Neural progenitor cell (in vitro differentiated cells): ENCODE measurements at regions not wholly inside any gene's neighbourhood (a gene's known extent, or its start where the extent isn't known, plus 50 kb on each side); places are given as distances from the start of the nearest gene placed in this dataset.

Experiments used
- DNase-seq: peaks from one replicate; pipeline ENCODE4 v3.0.0-alpha.2; 2016; ENCODE audit warnings: low spot score
- H2AFZ ChIP-seq: fragments of 200-600 bp; sonication (generic); replicated peaks from 2 replicates; pipeline ENCODE4 v1.6.1; 2016; ENCODE audit warnings: antibody characterized with exemption
- H3F3A ChIP-seq: fragments of 200-600 bp; sonication (generic); 2 replicates; pipeline ENCODE4 v1.6.1; 2016; ENCODE audit warnings: antibody characterized with exemption, low read depth
- H3K27ac ChIP-seq: fragments of 200-600 bp; sonication (generic); 2 replicates; pipeline ENCODE4 v1.5.1; 2016; ENCODE audit warnings: mild to moderate bottlenecking
- H3K27me3 ChIP-seq: fragments of 200-600 bp; sonication (generic); 2 replicates; pipeline ENCODE4 v1.6.1; 2016; ENCODE audit warnings: mild to moderate bottlenecking, moderate library complexity
- H3K36me3 ChIP-seq: fragments of 200-600 bp; sonication (generic); 2 replicates; pipeline ENCODE4 v1.5.1; 2016
- H3K4me1 ChIP-seq: fragments of 200-600 bp; sonication (generic); 2 replicates; pipeline ENCODE4 v1.6.1; 2016; ENCODE audit warnings: mixed run types
- H3K4me2 ChIP-seq: fragments of 200-600 bp; sonication (generic); 2 replicates; pipeline ENCODE4 v1.6.1; 2016
- H3K4me3 ChIP-seq: fragments of 200-600 bp; sonication (generic); 2 replicates; pipeline ENCODE4 v1.5.1; 2016
- H3K79me2 ChIP-seq: fragments of 200-600 bp; sonication (generic); 2 replicates; pipeline ENCODE4 v1.6.1; 2016; ENCODE audit warnings: low read depth
- H3K9ac ChIP-seq: fragments of 200-600 bp; sonication (generic); 2 replicates; pipeline ENCODE4 v1.6.1; 2016
- H3K9me3 ChIP-seq: fragments of 200-600 bp; sonication (generic); 2 replicates; pipeline ENCODE4 v1.5.1; 2016; ENCODE audit warnings: low read depth
- H4K20me1 ChIP-seq: fragments of 200-600 bp; sonication (generic); 2 replicates; pipeline ENCODE4 v1.6.1; 2016; ENCODE audit warnings: low read depth
- H3K27ac Mint-ChIP-seq: 3 replicates; pipeline ENCODE4 v1.8.0; 2021; ENCODE audit warnings: mixed read lengths
- H3K27me3 Mint-ChIP-seq: 2 replicates; pipeline ENCODE4 v1.8.0; 2022; ENCODE audit warnings: low read depth, mild to moderate bottlenecking, inconsistent platforms, moderate library complexity, mixed read lengths; ENCODE audit not compliant: insufficient read depth
- H3K36me3 Mint-ChIP-seq: 3 replicates; pipeline ENCODE4 v1.8.0; 2021; ENCODE audit warnings: mixed read lengths
- H3K4me1 Mint-ChIP-seq: 3 replicates; pipeline ENCODE4 v1.8.0; 2021; ENCODE audit warnings: mixed read lengths
- H3K4me3 Mint-ChIP-seq: 3 replicates; pipeline ENCODE4 v1.8.0; 2021; ENCODE audit warnings: mild to moderate bottlenecking, moderate library complexity, mixed read lengths
- H3K9me3 Mint-ChIP-seq: 3 replicates; pipeline ENCODE4 v1.8.0; 2020; ENCODE audit warnings: mixed read lengths
- EZH2 ChIP-seq: fragments of 200-600 bp; sonication (generic); IDR thresholded peaks from 2 replicates; pipeline ENCODE4 v1.6.1; 2017; ENCODE audit warnings: antibody characterized with exemption, mild to moderate bottlenecking, moderate library complexity
- EZH2phosphoT487 ChIP-seq: fragments of 200-600 bp; sonication (generic); IDR thresholded peaks from 2 replicates; pipeline ENCODE4 v1.6.1; 2017; ENCODE audit warnings: antibody characterized with exemption
- TF ChIP-seq, protein P1 (sequence below): fragments of 200-600 bp; sonication (generic); IDR thresholded peaks from 2 replicates; pipeline ENCODE4 v1.5.1; 2017; ENCODE audit warnings: antibody characterized with exemption, mild to moderate bottlenecking

DNA sequence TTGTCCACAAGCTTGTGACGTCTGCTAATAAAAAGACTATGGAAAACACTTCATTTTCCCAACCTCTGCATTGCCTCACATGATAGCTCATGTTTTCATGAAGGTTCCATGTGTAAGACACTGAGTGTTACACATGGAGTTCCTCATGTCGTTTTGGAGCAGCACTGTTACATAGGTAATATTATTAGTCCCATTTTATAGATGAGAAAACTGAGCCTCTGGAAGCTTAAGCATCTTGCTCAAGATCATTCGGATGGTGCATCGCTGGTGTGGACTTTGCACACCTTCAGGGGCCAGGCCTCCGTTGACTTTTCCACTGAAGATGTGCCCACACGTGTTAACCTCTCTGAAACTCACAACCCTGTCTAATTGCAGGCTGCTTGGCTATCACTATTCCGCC lies 743.4 kb downstream of the UQCRFS1 start:
- no peaks in the 10 kb centered on the region for H3K9me3 Mint-ChIP-seq
- Histone ChIP-seq H3K4me3 (no peak overlapping the region), H3K36me3 (no peaks in the 10 kb centered on the region), H3K27ac (no peak overlapping the region), H2AFZ (no peak overlapping the region), H3K79me2 (no peaks in the 10 kb centered on the region), H4K20me1 (no peaks in the 10 kb centered on the region), H3F3A (no peaks in the 10 kb centered on the region), H3K9ac (no peak overlapping the region), H3K27me3 (no peaks in the 10 kb centered on the region), H3K9me3 (no peaks in the 10 kb centered on the region), H3K4me2 (no peak overlapping the region), H3K4me1 (peaks cover 23% of the 10 kb centered on the region)
- peaks cover 27% of the 10 kb centered on the region for H3K4me1 Mint-ChIP-seq
- H3K27me3 Mint-ChIP-seq = peaks cover 2% of the 10 kb centered on the region
- DNase-seq = no peak
- no peak overlapping the region for H3K4me3 Mint-ChIP-seq
- no peak overlapping the region for H3K27ac Mint-ChIP-seq
- no peak for TF ChIP-seq EZH2phosphoT487
- H3K36me3 Mint-ChIP-seq = no peaks in the 10 kb centered on the region

DNA sequence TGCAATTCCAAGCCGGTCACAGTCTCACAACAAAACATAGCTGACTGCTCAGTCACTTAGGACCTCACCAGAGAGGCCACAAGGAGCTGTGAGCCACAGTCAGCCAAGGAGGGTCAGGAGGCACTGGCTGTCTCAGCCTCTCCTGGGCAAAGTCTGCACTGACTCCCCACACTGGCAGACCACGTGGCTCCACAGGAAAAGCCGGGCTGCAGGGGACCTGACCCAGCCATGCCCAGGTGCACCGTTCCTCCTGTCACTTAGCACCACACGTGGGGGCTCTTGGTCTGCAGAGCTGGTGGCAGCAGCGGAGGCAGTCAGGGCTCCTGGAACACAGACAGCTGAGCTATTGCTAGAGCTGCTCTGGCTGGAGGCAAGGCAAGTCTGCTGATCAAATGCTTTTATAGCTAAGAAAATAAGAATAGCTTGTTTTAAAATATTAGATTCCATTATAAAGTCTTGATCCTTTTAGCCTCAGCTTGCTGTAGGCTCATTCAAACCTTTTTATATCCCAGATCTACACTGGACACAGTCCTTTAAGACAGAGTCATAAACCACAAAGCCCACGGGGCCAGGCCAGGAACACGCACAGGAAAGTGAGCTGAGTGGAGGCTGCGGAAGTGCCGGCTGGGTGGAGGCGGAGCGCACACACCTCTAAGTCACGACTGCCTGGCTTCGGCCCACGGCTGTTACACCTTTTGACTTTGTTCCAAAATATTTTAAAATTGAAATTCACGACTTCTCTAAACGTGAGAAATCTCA lies 744.1 kb downstream of the UQCRFS1 start:
- Histone ChIP-seq H4K20me1 (no peaks in the 10 kb centered on the region), H3K9me3 (no peaks in the 10 kb centered on the region), H3K79me2 (no peaks in the 10 kb centered on the region), H2AFZ (peak overlapping the region; percentile 22), H3K27ac (no peak overlapping the region), H3F3A (no peaks in the 10 kb centered on the region), H3K9ac (no peak overlapping the region), H3K36me3 (no peaks in the 10 kb centered on the region), H3K27me3 (no peaks in the 10 kb centered on the region), H3K4me1 (peaks cover 23% of the 10 kb centered on the region), H3K4me3 (no peak overlapping the region), H3K4me2 (no peak overlapping the region)
- Mint-ChIP-seq H3K27ac (no peak overlapping the region), H3K4me3 (no peak overlapping the region), H3K4me1 (peaks cover 27% of the 10 kb centered on the region), H3K36me3 (no peaks in the 10 kb centered on the region), H3K27me3 (peaks cover 2% of the 10 kb centered on the region), H3K9me3 (no peaks in the 10 kb centered on the region)
- TF ChIP-seq EZH2phosphoT487 = no peak
- TF ChIP-seq, protein P1, sequence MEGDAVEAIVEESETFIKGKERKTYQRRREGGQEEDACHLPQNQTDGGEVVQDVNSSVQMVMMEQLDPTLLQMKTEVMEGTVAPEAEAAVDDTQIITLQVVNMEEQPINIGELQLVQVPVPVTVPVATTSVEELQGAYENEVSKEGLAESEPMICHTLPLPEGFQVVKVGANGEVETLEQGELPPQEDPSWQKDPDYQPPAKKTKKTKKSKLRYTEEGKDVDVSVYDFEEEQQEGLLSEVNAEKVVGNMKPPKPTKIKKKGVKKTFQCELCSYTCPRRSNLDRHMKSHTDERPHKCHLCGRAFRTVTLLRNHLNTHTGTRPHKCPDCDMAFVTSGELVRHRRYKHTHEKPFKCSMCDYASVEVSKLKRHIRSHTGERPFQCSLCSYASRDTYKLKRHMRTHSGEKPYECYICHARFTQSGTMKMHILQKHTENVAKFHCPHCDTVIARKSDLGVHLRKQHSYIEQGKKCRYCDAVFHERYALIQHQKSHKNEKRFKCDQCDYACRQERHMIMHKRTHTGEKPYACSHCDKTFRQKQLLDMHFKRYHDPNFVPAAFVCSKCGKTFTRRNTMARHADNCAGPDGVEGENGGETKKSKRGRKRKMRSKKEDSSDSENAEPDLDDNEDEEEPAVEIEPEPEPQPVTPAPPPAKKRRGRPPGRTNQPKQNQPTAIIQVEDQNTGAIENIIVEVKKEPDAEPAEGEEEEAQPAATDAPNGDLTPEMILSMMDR = no peak
- no peak for TF ChIP-seq EZH2
- DNase-seq = peak; percentile 48

DNA sequence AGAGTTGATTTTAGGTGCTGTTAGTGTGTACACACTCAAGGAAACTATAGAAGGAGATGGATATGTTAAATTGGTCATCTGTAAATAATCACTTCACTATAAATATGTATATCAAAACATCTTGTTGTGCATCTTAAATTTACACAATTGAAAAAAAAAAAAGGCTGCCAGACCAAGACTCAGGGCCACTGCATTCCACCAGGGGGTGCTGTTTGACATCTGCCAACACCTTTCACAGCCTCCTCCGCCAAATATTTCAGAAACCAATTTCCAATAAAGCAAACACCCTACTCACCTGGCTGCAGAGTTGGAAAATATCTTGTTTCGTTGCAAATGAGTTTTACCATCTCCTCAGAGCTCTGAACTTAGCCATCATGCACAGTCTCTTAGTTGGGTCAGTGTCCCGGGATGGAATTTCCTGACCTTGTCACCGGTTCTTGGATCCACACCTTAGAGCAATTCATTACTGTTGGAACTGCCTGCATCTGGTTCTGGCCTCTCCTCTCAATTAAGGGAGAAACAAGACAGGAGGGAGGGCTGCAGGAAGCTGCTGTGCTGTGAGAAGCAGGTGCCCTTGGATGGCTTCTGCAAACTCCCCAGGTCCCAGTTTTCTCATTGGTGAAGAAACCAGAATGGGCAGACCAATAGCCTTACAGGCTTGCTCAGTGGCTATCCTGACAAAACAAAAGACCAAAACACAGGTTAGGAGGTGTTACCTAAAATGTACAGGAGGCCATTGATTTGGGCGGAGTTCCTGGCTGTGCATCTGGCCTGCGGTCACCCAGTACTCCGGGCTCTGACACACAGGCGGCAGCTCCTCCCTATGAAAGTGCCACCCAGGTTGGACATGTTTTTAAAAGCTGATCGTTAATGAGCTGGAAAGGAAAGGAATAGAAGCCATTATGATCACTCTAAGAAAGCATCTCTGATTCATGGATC lies 746.6 kb downstream of the UQCRFS1 start:
- Histone ChIP-seq H3F3A (no peaks in the 10 kb centered on the region), H3K4me3 (no peak overlapping the region), H3K9me3 (no peaks in the 10 kb centered on the region), H3K4me2 (no peak overlapping the region), H3K27ac (no peak overlapping the region), H3K27me3 (no peaks in the 10 kb centered on the region), H3K36me3 (no peaks in the 10 kb centered on the region), H3K9ac (no peak overlapping the region), H3K79me2 (no peaks in the 10 kb centered on the region), H3K4me1 (peaks cover 23% of the 10 kb centered on the region), H2AFZ (no peak overlapping the region), H4K20me1 (no peaks in the 10 kb centered on the region)
- Mint-ChIP-seq H3K4me3 (no peak overlapping the region), H3K4me1 (peaks cover 30% of the 10 kb centered on the region), H3K27me3 (peaks cover 2% of the 10 kb centered on the region), H3K36me3 (no peaks in the 10 kb centered on the region), H3K27ac (no peak overlapping the region), H3K9me3 (no peaks in the 10 kb centered on the region)
- TF ChIP-seq, protein P1 = peak; percentile 95
- TF ChIP-seq EZH2 (no peak), EZH2phosphoT487 (no peak)
- peak; percentile 76 for DNase-seq
